ENCODE measurements at regions not wholly inside any gene's neighbourhood (a gene's known extent, or its start where the extent isn't known, plus 50 kb on each side); places are given as distances from the start of the nearest gene placed in this dataset.
"Not testable (repeated sequence)": the region's sequence is repeated elsewhere in the genome, so short reads cannot be mapped to it uniquely, and the experiment has no call there.

- Histone ChIP-seq H3K4me3 (ENCODE audit: low read depth, low read length) (no peak overlapping the region), H3K4me1 (ENCODE audit: control insufficient read depth, insufficient read depth, low read length) (peaks cover 13% of the 10 kb centered on the region), H3K27me3 (ENCODE audit: control insufficient read depth, insufficient read depth, low read length) (no peaks in the 10 kb centered on the region), H3K36me3 (ENCODE audit: control insufficient read depth, insufficient read depth, low read length) (no peaks in the 10 kb centered on the region), H3K9me3 (ENCODE audit: control insufficient read depth, insufficient read depth, low read length) (no peaks in the 10 kb centered on the region), H3K27ac (ENCODE audit: low read depth, low read length) (peak overlapping the region; percentile 91), H3K9ac (ENCODE audit: low read depth, low read length) (no peak overlapping the region)
Measured at GRCh38 chr5:74516211-74516636, 124.3 kb downstream of the ENC1 start.

- Histone ChIP-seq H3K27me3 (ENCODE audit: control insufficient read depth, insufficient read depth, low read length) (no peaks in the 10 kb centered on the region), H3K9me3 (ENCODE audit: control insufficient read depth, insufficient read depth, low read length) (no peaks in the 10 kb centered on the region), H3K4me1 (ENCODE audit: control insufficient read depth, insufficient read depth, low read length) (peaks cover 13% of the 10 kb centered on the region)
Measured at GRCh38 chr5:74514888-74515551, 125.5 kb downstream of the ENC1 start.

DNA sequence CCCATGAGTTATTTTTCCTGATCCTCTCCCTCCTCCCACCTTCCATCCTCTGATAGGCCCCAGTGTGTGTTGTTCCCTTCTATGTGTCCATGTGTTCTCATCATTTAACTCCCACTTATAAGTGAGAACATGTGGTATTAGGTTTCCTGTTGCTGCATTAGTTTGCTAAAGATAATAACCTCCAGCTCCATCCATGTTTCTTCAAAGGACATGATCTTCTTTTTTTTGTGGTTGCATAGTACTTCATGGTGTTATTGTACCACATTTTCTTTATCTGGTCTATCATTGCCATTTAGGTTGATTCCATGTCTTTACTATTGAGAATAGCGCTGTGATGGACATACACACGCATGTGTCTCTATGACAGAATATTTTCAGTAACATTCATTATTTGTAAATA, 128.8 kb downstream of the ENC1 start:
- H3K9me3 ChIP-seq (ENCODE audit: control insufficient read depth, insufficient read depth, low read length); H3K9ac ChIP-seq (ENCODE audit: low read depth, low read length); H3K27ac ChIP-seq (ENCODE audit: low read depth, low read length); H3K4me3 ChIP-seq (ENCODE audit: low read depth, low read length); H3K36me3 ChIP-seq (ENCODE audit: control insufficient read depth, insufficient read depth, low read length); H3K27me3 ChIP-seq (ENCODE audit: control insufficient read depth, insufficient read depth, low read length): not testable (repeated sequence)
- H3K4me1 ChIP-seq (ENCODE audit: control insufficient read depth, insufficient read depth, low read length): peaks cover 13% of the 10 kb centered on the region

More at GRCh38 chr5:74514888-74515551, 125.5 kb downstream of the ENC1 start:
- no peak overlapping the region for H3K4me3 ChIP-seq (ENCODE audit: low read depth, low read length)
- H3K9ac ChIP-seq (ENCODE audit: low read depth, low read length): no peak overlapping the region
- no peaks in the 10 kb centered on the region for H3K36me3 ChIP-seq (ENCODE audit: control insufficient read depth, insufficient read depth, low read length)
- H3K27ac ChIP-seq (ENCODE audit: low read depth, low read length): peak overlapping the region; percentile 91

DNA sequence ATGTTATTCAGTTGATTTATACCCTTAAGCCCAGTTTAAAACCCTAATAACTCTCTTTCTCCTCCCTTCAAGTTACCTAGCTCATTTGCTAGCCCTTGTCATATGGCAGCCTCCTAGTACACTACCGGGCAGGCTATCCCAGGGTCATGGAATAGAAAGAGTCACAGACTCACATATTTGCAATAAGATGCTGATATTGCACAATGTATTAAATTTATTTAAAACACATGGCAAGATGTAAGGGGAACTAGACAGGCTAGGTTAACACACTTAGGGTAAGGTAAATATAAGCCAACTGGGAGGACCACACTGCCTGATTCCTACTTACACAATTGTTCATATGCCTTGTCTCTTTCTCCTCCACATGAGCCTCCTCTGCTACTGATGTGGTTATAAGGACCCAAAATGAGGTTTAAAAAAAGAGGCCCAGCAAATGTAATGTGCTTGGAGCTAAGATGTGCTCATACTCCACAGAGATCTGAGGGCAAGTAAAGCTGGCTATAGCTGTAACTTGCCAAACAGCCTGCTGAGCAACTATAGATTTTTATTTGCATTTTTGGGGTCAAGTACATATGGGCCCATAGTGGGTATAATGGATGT, 130.0 kb downstream of the ENC1 start:
- no peak overlapping the region for H3K4me3 ChIP-seq (ENCODE audit: low read depth, low read length)
- no peaks in the 10 kb centered on the region for H3K27me3 ChIP-seq (ENCODE audit: control insufficient read depth, insufficient read depth, low read length)
- H3K9ac ChIP-seq (ENCODE audit: low read depth, low read length): no peak overlapping the region
- H3K9me3 ChIP-seq (ENCODE audit: control insufficient read depth, insufficient read depth, low read length): no peaks in the 10 kb centered on the region
- H3K4me1 ChIP-seq (ENCODE audit: control insufficient read depth, insufficient read depth, low read length): peaks cover 2% of the 10 kb centered on the region
- H3K27ac ChIP-seq (ENCODE audit: low read depth, low read length): no peak overlapping the region
- no peaks in the 10 kb centered on the region for H3K36me3 ChIP-seq (ENCODE audit: control insufficient read depth, insufficient read depth, low read length)

DNA sequence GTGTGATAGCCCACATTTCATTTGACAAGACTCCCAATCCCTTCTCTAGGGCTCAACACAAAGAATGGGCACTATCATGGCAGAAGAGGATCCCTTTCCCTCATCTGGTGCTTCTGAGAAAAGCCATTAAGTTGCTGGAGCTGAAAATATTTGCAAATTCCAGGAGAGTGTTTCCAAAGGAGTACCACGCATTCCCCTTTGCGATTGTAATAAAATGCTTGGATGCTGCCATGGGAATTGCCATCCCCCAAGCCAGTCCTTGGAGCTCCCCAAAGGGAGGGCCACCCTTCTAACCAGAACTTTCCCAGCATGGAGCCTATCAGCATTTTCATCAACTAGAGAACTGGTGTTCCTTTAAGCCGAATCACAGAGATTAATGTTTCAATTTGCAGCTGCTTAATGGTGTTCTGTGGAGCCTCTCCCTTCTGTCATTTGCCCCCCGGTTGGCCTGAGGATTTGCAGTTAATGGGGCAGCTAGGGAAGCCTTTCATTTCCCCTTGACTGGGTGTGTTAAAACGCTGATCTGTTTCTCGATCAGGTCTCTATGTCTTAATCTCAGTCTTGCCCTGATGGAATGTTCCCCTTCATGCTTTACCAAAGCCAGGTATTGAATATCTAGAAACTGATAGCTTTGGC, 133.0 kb downstream of the ENC1 start:
- Histone ChIP-seq H3K36me3 (ENCODE audit: control insufficient read depth, insufficient read depth, low read length) (no peaks in the 10 kb centered on the region), H3K4me1 (ENCODE audit: control insufficient read depth, insufficient read depth, low read length) (no peaks in the 10 kb centered on the region; the same call in 1 of the 2 replicates), H3K27ac (ENCODE audit: low read depth, low read length) (no peak overlapping the region), H3K27me3 (ENCODE audit: control insufficient read depth, insufficient read depth, low read length) (no peaks in the 10 kb centered on the region), H3K4me3 (ENCODE audit: low read depth, low read length) (no peak overlapping the region), H3K9me3 (ENCODE audit: control insufficient read depth, insufficient read depth, low read length) (no peaks in the 10 kb centered on the region), H3K9ac (ENCODE audit: low read depth, low read length) (no peak overlapping the region)

DNA sequence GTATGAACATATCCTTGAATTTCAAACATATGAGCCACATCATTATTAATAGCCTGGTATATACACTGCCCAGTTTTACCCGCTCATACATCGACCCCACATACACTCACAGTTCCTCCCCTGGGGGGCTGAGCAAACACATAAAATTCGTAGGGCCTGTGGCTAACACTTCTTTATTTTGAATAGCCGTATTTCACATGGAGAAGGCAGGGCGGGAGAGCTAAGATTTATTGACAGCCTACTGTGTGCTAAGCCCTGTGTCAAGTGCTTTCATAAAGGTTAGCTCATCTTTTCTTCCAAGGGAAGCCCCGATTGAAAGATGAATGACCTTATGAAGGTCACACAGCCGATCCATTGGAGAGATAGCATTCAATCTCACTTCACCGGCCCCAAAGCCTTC, 134.4 kb downstream of the ENC1 start:
- Histone ChIP-seq H3K4me1 (ENCODE audit: control insufficient read depth, insufficient read depth, low read length) (no peaks in the 10 kb centered on the region; the same call in 1 of the 2 replicates), H3K9ac (ENCODE audit: low read depth, low read length) (no peak overlapping the region), H3K9me3 (ENCODE audit: control insufficient read depth, insufficient read depth, low read length) (no peaks in the 10 kb centered on the region), H3K27me3 (ENCODE audit: control insufficient read depth, insufficient read depth, low read length) (no peaks in the 10 kb centered on the region), H3K36me3 (ENCODE audit: control insufficient read depth, insufficient read depth, low read length) (no peaks in the 10 kb centered on the region), H3K27ac (ENCODE audit: low read depth, low read length) (no peak overlapping the region), H3K4me3 (ENCODE audit: low read depth, low read length) (no peak overlapping the region)

GRCh38 chr5:74504463-74504862, 136.1 kb downstream of the ENC1 start:
- H3K9me3 ChIP-seq (ENCODE audit: control insufficient read depth, insufficient read depth, low read length): no peaks in the 10 kb centered on the region
- no peaks in the 10 kb centered on the region for H3K36me3 ChIP-seq (ENCODE audit: control insufficient read depth, insufficient read depth, low read length)
- H3K27me3 ChIP-seq (ENCODE audit: control insufficient read depth, insufficient read depth, low read length): no peaks in the 10 kb centered on the region
- no peak overlapping the region for H3K27ac ChIP-seq (ENCODE audit: low read depth, low read length)
- peaks cover 11% of the 10 kb centered on the region for H3K4me1 ChIP-seq (ENCODE audit: control insufficient read depth, insufficient read depth, low read length)
- H3K4me3 ChIP-seq (ENCODE audit: low read depth, low read length): no peak overlapping the region
- H3K9ac ChIP-seq (ENCODE audit: low read depth, low read length): no peak overlapping the region

DNA sequence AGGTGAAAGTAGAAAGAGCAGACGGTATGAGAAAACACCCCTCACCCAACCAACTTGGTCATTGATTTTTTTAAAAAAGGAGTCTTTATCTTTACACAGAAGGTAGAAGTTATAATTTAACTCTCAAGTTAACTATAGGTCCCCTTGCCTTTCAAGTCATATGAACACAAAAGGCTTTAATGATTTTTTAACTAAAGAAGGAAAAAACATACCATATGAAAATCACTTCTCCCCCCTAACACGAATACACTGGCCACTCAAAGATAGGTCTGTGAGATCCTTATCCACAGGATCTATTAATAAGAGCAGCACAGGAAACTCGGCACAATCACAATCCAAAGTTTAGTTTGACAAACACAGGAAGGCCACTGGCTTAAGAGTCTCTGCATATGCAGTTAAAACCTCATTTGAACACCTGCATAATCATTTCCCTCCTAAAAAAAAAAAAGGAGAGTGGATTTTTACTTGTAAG, 138.0 kb downstream of the ENC1 start:
- no peaks in the 10 kb centered on the region for H3K9me3 ChIP-seq (ENCODE audit: control insufficient read depth, insufficient read depth, low read length)
- H3K9ac ChIP-seq (ENCODE audit: low read depth, low read length): no peak overlapping the region
- H3K4me1 ChIP-seq (ENCODE audit: control insufficient read depth, insufficient read depth, low read length): peaks cover 15% of the 10 kb centered on the region
- H3K36me3 ChIP-seq (ENCODE audit: control insufficient read depth, insufficient read depth, low read length): no peaks in the 10 kb centered on the region
- no peak overlapping the region for H3K27ac ChIP-seq (ENCODE audit: low read depth, low read length)
- H3K27me3 ChIP-seq (ENCODE audit: control insufficient read depth, insufficient read depth, low read length): no peaks in the 10 kb centered on the region
- no peak overlapping the region for H3K4me3 ChIP-seq (ENCODE audit: low read depth, low read length)

DNA sequence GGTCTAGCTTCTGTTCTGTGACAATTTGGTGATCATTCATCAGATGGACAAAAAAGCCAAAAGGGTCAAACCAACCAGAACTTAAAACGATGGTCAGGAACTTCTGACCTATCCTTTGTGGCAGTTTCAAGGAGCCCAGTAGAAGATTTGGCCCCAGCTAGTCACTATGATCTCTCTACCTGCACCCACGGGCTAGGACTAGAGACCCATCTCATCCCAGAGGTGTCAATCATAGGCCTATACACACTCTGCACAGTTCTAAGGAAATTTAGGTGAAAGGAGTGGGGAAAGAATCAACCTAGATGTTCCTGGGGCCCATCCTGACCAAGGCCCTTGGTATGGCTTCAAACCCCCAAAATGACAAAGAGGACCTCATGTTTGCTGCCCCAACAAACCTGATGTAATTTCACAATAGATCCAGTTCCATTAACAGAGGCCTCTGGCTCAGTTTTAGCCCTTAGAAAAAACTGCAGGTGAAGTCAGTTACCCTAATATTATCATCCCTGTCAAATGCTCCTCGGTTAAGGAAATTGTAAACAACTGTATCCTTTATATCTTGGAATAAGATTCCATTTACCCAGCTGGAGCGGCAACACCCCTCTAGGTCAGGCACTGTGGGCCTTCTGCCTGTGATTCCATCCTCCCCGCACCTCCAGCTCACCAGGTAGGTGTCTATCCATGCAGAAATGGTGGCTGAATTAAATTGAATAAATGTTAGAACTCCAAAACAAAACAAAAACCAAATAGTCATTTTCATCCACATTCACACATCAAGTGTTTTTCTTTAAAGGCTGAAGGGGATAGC, 138.7 kb downstream of the ENC1 start:
- Histone ChIP-seq H3K36me3 (ENCODE audit: control insufficient read depth, insufficient read depth, low read length) (no peaks in the 10 kb centered on the region), H3K27ac (ENCODE audit: low read depth, low read length) (no peak overlapping the region), H3K9ac (ENCODE audit: low read depth, low read length) (no peak overlapping the region), H3K9me3 (ENCODE audit: control insufficient read depth, insufficient read depth, low read length) (no peaks in the 10 kb centered on the region), H3K27me3 (ENCODE audit: control insufficient read depth, insufficient read depth, low read length) (no peaks in the 10 kb centered on the region), H3K4me3 (ENCODE audit: low read depth, low read length) (no peak overlapping the region), H3K4me1 (ENCODE audit: control insufficient read depth, insufficient read depth, low read length) (peaks cover 15% of the 10 kb centered on the region)

GRCh38 chr5:74500110-74500917, 140.2 kb downstream of the ENC1 start:
- Histone ChIP-seq H3K9ac (ENCODE audit: low read depth, low read length) (no peak overlapping the region), H3K4me1 (ENCODE audit: control insufficient read depth, insufficient read depth, low read length) (peaks cover 21% of the 10 kb centered on the region), H3K4me3 (ENCODE audit: low read depth, low read length) (no peak overlapping the region), H3K9me3 (ENCODE audit: control insufficient read depth, insufficient read depth, low read length) (no peaks in the 10 kb centered on the region), H3K36me3 (ENCODE audit: control insufficient read depth, insufficient read depth, low read length) (no peaks in the 10 kb centered on the region), H3K27me3 (ENCODE audit: control insufficient read depth, insufficient read depth, low read length) (no peaks in the 10 kb centered on the region), H3K27ac (ENCODE audit: low read depth, low read length) (peak overlapping the region; percentile 16)
